Cardiac muscle cell (in vitro differentiated cells and primary cell): ENCODE measurements at regions not wholly inside any gene's neighbourhood (a gene's known extent, or its start where the extent isn't known, plus 50 kb on each side); places are given as distances from the start of the nearest gene placed in this dataset.

Experiments used
- DNase-seq, 2 donors: peaks; one replicate each; pipeline versions ENCODE4 v3.0.0 to v3.0.0-alpha.2; 2010 to 2017; ENCODE audit warnings: low read depth in 1 of 2, low spot score in 1 of 2
- H3K27ac ChIP-seq: fragments of 200-600 bp; sonication (generic); 2 replicates; pipeline ENCODE4 v1.5.1; 2016
- H3K27me3 ChIP-seq: fragments of 200-600 bp; sonication (generic); 2 replicates; pipeline ENCODE4 v1.6.0; 2016; ENCODE audit warnings: control low read depth
- H3K36me3 ChIP-seq: fragments of 200-600 bp; sonication (generic); 2 replicates; pipeline ENCODE4 v1.5.1; 2016; ENCODE audit warnings: control low read depth
- H3K4me1 ChIP-seq: fragments of 200-600 bp; sonication (generic); 2 replicates; pipeline ENCODE4 v1.8.1; 2017; ENCODE audit warnings: low read depth, mild to moderate bottlenecking, mixed run types
- H3K4me3 ChIP-seq: fragments of 200-600 bp; sonication (generic); 2 replicates; pipeline ENCODE4 v1.5.1; 2016; ENCODE audit warnings: mild to moderate bottlenecking
- H3K9me3 ChIP-seq: fragments of 200-600 bp; sonication (generic); 2 replicates; pipeline ENCODE4 v1.5.1; 2017; ENCODE audit warnings: low read depth, mild to moderate bottlenecking, control low read depth
- CTCF ChIP-seq: IDR thresholded peaks from 2 replicates; pipeline ENCODE4 v1.5.1; 2012; ENCODE audit warnings: low read depth, mild to moderate bottlenecking, low read length

GRCh38 chr3:43787330-43787729 is 96.6 kb downstream of the ABHD5 start:
- Histone ChIP-seq H3K27me3 (peaks cover 13% of the 10 kb centered on the region), H3K27ac (no peak overlapping the region), H3K36me3 (no peaks in the 10 kb centered on the region), H3K4me3 (no peak overlapping the region), H3K4me1 (no peaks in the 10 kb centered on the region), H3K9me3 (no peaks in the 10 kb centered on the region)
- no peak for TF ChIP-seq CTCF
- DNase-seq: no peak

- H3K4me1 ChIP-seq: no peaks in the 10 kb centered on the region
- no peaks in the 10 kb centered on the region for H3K36me3 ChIP-seq
- no peak for TF ChIP-seq CTCF
- no peak overlapping the region for H3K4me3 ChIP-seq
- H3K9me3 ChIP-seq: no peaks in the 10 kb centered on the region
- peaks cover 14% of the 10 kb centered on the region for H3K27me3 ChIP-seq
- no peak overlapping the region for H3K27ac ChIP-seq
- DNase-seq: no peak
Observed at GRCh38 chr3:43789028-43789427, 98.3 kb downstream of the ABHD5 start.

- Histone ChIP-seq H3K9me3 (no peaks in the 10 kb centered on the region), H3K4me1 (no peaks in the 10 kb centered on the region), H3K4me3 (no peak overlapping the region), H3K27ac (no peak overlapping the region), H3K36me3 (no peaks in the 10 kb centered on the region), H3K27me3 (peaks cover 14% of the 10 kb centered on the region)
- no peak for TF ChIP-seq CTCF
- no peak for DNase-seq
Observed at GRCh38 chr3:43790060-43790459, 99.3 kb downstream of the ABHD5 start.

GRCh38 chr3:43790476-43790875 is 99.7 kb downstream of the ABHD5 start:
- no peak for DNase-seq
- H3K9me3 ChIP-seq: no peaks in the 10 kb centered on the region
- no peaks in the 10 kb centered on the region for H3K36me3 ChIP-seq
- H3K27ac ChIP-seq: no peak overlapping the region
- H3K4me1 ChIP-seq: no peaks in the 10 kb centered on the region
- no peak overlapping the region for H3K4me3 ChIP-seq
- peaks cover 14% of the 10 kb centered on the region for H3K27me3 ChIP-seq
- TF ChIP-seq CTCF: no peak

GRCh38 chr3:43791246-43791645 is 100.5 kb downstream of the ABHD5 start:
- Histone ChIP-seq H3K9me3 (no peaks in the 10 kb centered on the region), H3K4me3 (no peak overlapping the region), H3K4me1 (no peaks in the 10 kb centered on the region), H3K36me3 (no peaks in the 10 kb centered on the region), H3K27ac (no peak overlapping the region), H3K27me3 (peaks cover 14% of the 10 kb centered on the region)
- no peak for TF ChIP-seq CTCF
- DNase-seq: no peak

GRCh38 chr3:43792904-43793303 is 102.2 kb downstream of the ABHD5 start:
- no peak overlapping the region for H3K27ac ChIP-seq
- H3K9me3 ChIP-seq: no peaks in the 10 kb centered on the region
- H3K4me1 ChIP-seq: no peaks in the 10 kb centered on the region
- H3K27me3 ChIP-seq: peaks cover 14% of the 10 kb centered on the region
- TF ChIP-seq CTCF: no peak
- DNase-seq: no peak
- H3K4me3 ChIP-seq: no peak overlapping the region
- H3K36me3 ChIP-seq: no peaks in the 10 kb centered on the region
